WERI-Rb-1 (cell line): ENCODE measurements at regions not wholly inside any gene's neighbourhood (a gene's known extent, or its start where the extent isn't known, plus 50 kb on each side); places are given as distances from the start of the nearest gene placed in this dataset.
A peak's percentile ranks its signal among the peaks of the same experiment; 100 is the strongest.

Source experiments
- DNase-seq: peaks from one replicate; pipeline ENCODE4 v3.0.0-alpha.2; 2020
- H3K27ac ChIP-seq: fragments of 250-450 bp; sonication (Bioruptor Pico); 2 replicates; pipeline ENCODE4 v1.5.1; 2020; ENCODE audit warnings: mild to moderate bottlenecking, moderate library complexity
- H3K27me3 ChIP-seq: fragments of 250-450 bp; sonication (Bioruptor Pico); 2 replicates; pipeline ENCODE4 v1.5.1; 2021; ENCODE audit warnings: mild to moderate bottlenecking, low read depth, moderate library complexity; ENCODE audit not compliant: insufficient read depth, severe bottlenecking
- H3K36me3 ChIP-seq: fragments of 250-450 bp; sonication (Bioruptor Pico); 2 replicates; pipeline ENCODE4 v1.5.1; 2020; ENCODE audit warnings: mild to moderate bottlenecking, moderate library complexity
- H3K4me3 ChIP-seq: 2 replicates; pipeline ENCODE4 v1.5.1; 2011; ENCODE audit warnings: low read depth, mild to moderate bottlenecking, control low read depth, low read length
- H3K9me3 ChIP-seq: fragments of 250-450 bp; sonication (Bioruptor Pico); 2 replicates; pipeline ENCODE4 v1.5.1; 2021; ENCODE audit warnings: mild to moderate bottlenecking, moderate library complexity; ENCODE audit not compliant: severe bottlenecking
- CTCF ChIP-seq: IDR thresholded peaks from 2 replicates; pipeline ENCODE4 v1.5.1; 2011; ENCODE audit warnings: low read depth, mild to moderate bottlenecking, control low read depth, inconsistent platforms, low read length

DNA sequence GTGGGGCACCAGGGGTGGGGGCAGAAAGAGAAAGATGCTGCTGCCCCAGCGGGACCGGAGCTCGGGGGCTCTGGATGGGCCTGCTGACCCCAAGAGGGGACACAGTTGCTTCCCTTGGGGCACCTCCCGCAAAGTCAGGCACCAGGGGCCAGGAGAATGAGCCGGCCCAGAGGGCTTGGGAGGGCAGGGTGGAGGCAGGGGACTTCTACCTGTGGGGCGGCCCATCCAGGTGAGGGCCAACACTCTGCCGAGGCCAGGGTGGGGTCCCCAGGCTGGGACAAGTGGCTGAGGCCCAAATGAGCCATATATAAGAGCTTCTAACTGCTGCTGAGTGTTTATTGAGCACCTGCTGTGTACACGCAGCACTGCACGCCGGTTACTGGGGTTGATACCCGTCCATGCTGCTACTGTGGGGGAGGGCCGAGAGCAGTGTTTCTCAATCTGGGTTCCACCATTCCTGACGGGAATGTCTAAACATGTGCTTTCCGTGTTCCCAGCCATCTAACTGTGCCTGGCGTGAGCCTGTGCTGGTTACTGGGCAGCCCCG, 211.7 kb upstream of the GSE1 start:
- no peak for DNase-seq
- Histone ChIP-seq H3K4me3 (no peak overlapping the region), H3K27me3 (no peaks in the 10 kb centered on the region), H3K36me3 (no peaks in the 10 kb centered on the region), H3K9me3 (no peaks in the 10 kb centered on the region), H3K27ac (no peak overlapping the region)
- no peak for TF ChIP-seq CTCF

DNA sequence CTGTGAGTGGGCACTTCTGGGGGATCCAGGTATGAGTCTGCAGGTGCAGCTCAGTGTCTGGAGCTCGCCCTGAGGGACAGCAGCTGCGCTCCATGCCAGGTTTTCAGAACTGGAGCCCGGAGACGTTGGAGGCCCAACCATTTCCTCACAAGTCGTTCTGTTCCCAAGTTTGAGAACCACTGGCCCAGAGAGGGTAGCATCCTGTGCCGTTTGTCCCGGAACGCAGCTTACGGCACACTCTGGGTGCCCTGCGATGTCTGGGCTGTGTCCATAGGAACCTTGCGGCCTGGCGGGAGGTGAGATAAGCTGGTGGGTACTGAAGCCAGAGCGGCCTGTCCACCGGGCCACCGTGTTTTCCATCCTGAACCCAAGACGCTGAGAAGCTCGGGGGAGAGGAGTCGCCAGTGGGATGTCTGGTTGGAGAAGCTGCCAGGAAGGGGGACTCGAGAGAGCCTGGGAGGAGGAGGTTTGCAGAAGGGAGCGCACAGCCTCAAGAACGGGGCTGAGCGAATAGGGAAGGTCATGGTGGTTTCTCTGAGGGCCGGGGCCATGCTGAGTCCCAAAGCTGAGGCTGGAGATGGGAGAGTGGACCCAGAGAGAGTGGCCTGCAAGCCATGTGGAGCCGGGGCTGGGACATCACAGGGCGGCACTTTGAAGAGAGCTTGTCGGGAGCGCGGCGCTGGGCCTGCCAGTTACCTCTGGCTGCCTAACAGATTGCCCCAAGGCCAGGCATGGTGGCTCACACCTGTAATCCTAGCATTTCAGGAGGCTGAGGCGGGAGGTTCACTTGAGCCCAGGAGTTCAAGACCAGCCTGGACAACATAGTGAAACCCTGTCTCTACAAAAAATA, 211.0 kb upstream of the GSE1 start:
- H3K27me3 ChIP-seq, result no peaks in the 10 kb centered on the region
- no peak overlapping the region for H3K4me3 ChIP-seq
- DNase-seq, result no peak
- TF ChIP-seq CTCF, result no peak
- no peaks in the 10 kb centered on the region for H3K9me3 ChIP-seq
- H3K27ac ChIP-seq, result no peak overlapping the region
- no peaks in the 10 kb centered on the region for H3K36me3 ChIP-seq

DNA sequence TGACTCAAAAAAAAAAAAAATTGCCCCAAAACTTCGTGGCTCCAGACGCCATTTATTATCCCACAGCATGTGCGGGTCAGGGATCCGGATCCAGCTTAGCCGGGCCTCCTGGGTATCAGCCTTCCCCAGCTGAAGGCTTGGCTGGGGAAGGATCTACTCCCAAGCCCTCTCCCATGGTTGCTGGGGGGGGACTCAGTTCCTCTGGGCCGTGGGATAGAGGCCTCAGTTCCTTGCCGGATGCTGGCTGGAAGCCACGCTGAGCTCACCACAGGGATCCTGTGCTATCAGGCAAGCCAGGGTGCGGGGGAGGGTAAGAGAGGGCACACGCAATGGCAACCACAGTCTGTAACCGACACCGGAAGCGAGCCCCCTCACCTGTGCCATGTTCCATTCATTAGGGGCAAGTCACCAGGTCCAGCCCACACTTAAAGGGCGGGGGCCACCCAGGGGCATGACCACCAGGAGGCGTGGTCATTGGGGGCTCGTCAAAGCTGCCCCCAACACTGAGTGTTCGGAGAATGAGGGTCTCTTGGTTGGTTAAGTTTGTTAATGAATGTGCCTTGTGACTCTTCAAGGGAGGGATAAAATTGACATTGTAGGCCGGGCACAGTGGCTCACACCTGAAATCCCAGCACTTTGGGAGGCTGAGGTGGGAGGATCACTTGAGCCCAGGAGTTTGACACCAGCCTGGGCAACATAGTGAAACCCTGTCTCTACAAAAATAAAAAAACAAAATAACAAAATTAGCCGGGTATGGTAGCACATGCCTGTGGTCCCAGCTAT, 210.0 kb upstream of the GSE1 start:
- no peaks in the 10 kb centered on the region for H3K27me3 ChIP-seq
- no peak overlapping the region for H3K4me3 ChIP-seq
- no peaks in the 10 kb centered on the region for H3K36me3 ChIP-seq
- no peak overlapping the region for H3K27ac ChIP-seq
- TF ChIP-seq CTCF, result no peak
- no peaks in the 10 kb centered on the region for H3K9me3 ChIP-seq
- no peak for DNase-seq

DNA sequence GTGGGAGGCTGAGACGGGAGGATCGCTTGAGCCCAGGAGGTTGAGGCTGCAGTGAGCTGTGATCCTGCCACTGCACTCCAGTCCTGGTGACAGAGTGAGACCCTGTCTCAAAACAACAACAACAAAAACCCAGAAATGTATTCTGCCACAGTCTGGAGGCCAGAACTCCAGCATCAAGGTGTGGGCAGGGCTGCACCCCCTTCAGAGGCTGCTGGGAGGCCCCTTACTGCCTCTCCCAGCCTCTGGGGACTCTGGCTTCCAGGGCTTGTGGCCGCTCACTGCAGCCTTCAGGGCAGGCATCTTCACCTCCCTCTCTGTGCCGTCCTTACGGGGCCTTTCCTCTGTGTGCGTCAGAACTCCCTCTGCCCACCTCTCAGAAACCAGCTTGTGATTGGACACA, 209.4 kb upstream of the GSE1 start:
- Histone ChIP-seq H3K27ac (no peak overlapping the region), H3K36me3 (no peaks in the 10 kb centered on the region), H3K27me3 (no peaks in the 10 kb centered on the region), H3K9me3 (no peaks in the 10 kb centered on the region), H3K4me3 (no peak overlapping the region)
- no peak for TF ChIP-seq CTCF
- DNase-seq, result no peak

DNA sequence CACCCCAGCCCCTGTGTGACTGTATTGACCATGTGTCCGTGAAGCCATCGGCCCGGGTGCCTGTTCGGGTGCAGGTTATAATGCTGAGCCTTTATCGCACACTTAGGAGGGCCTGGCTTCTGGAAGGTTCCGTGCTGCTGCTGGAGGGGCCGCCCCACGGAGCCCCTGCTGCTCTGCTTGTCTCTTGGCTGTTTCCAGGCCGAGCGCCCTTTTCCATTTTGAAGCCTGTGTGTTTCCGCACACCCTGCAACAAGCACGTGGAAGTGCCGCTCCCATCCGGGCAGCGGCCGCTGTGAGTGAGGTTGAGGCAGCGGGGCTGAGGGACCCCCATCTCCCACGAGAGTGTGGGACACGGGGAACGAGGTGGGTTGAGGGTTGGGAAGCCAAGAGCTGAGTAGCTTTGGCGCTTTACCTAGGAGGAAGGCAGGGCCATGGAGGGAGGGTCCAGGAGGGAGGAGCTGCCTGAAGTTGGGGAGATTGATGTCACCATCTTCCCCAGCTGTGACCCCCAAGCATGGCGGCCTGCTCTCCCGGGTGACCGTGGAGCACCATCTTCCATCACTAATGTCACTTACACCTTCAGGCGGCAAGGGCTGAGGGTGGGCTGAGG, 200.1 kb upstream of the GSE1 start:
- Histone ChIP-seq H3K36me3 (no peaks in the 10 kb centered on the region), H3K4me3 (no peak overlapping the region), H3K27me3 (no peaks in the 10 kb centered on the region), H3K27ac (0 out of 2 replicates have a peak overlapping the region, but pooled peaks have one; percentile 16), H3K9me3 (peaks cover 2% of the 10 kb centered on the region)
- DNase-seq, result no peak
- TF ChIP-seq CTCF, result no peak
